ENCODE measurements at regions not wholly inside any gene's neighbourhood (a gene's known extent, or its start where the extent isn't known, plus 50 kb on each side); places are given as distances from the start of the nearest gene placed in this dataset.
A peak's percentile ranks its signal among the peaks of the same experiment; 100 is the strongest.

DNA sequence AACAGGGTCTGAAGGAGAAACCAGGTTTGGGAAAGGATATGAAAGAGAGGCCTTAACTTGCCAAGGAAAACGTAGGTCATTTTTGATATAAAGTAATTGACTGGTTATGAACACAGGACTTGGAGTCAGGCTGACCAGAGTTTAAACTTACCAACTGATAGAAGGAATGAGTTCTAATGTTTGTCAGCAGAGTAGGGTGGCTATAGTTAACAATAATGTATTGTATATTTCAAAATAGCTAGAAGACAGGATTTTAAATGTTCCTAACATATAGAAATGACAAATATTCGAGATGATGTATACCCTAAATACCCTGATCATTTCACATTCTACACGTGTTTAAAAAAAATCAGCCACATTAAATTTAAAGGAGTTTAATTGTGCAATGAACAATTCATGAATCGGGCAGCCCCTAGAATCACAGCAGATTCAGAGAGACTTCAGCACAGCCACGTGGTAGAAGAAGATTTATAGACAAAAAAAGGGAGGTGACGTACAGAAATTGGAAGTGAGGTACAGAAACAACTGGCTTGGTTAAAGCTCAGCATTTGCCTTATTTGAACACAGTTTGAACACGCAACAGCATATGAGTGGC is 52.5 kb upstream of the PLEKHG7 start:
- TF ChIP-seq ISL1 (CRISPR knock-in tag; IDR thresholded peaks at IDR 0.05) = no peak
- TF ChIP-seq, protein P1, sequence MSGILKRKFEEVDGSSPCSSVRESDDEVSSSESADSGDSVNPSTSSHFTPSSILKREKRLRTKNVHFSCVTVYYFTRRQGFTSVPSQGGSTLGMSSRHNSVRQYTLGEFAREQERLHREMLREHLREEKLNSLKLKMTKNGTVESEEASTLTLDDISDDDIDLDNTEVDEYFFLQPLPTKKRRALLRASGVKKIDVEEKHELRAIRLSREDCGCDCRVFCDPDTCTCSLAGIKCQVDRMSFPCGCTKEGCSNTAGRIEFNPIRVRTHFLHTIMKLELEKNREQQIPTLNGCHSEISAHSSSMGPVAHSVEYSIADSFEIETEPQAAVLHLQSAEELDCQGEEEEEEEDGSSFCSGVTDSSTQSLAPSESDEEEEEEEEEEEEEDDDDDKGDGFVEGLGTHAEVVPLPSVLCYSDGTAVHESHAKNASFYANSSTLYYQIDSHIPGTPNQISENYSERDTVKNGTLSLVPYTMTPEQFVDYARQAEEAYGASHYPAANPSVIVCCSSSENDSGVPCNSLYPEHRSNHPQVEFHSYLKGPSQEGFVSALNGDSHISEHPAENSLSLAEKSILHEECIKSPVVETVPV (CRISPR knock-in tag; IDR thresholded peaks at IDR 0.05) = no peak
- no peak for TF ChIP-seq ZFP30 (CRISPR knock-in tag; IDR thresholded peaks at IDR 0.05)
- no peak for TF ChIP-seq RARB (CRISPR knock-in tag; IDR thresholded peaks at IDR 0.05)
- TF ChIP-seq ZNF565 (CRISPR knock-in tag; conservative IDR thresholded peaks at IDR 0.05; ENCODE audit: low read depth) = no peak
- TF ChIP-seq ESRRG (CRISPR knock-in tag; IDR thresholded peaks at IDR 0.05) = no peak
- no peak for TF ChIP-seq SNAI2 (CRISPR knock-in tag; IDR thresholded peaks at IDR 0.05)
- TF ChIP-seq ARNTL (CRISPR knock-in tag; IDR thresholded peaks at IDR 0.05; ENCODE audit: borderline replicate concordance, low read depth) = no peak
- no peak for TF ChIP-seq ZC3H10 (CRISPR knock-in tag; IDR thresholded peaks at IDR 0.05)
- no peak for TF ChIP-seq TOX (CRISPR knock-in tag; IDR thresholded peaks at IDR 0.05; ENCODE audit: borderline replicate concordance)
- TF ChIP-seq, protein P2, sequence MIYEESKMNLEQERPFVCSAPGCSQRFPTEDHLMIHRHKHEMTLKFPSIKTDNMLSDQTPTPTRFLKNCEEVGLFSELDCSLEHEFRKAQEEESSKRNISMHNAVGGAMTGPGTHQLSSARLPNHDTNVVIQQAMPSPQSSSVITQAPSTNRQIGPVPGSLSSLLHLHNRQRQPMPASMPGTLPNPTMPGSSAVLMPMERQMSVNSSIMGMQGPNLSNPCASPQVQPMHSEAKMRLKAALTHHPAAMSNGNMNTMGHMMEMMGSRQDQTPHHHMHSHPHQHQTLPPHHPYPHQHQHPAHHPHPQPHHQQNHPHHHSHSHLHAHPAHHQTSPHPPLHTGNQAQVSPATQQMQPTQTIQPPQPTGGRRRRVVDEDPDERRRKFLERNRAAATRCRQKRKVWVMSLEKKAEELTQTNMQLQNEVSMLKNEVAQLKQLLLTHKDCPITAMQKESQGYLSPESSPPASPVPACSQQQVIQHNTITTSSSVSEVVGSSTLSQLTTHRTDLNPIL (CRISPR knock-in tag; IDR thresholded peaks at IDR 0.05; ENCODE audit: low read depth) = no peak
- no peak for TF ChIP-seq PPARA (CRISPR knock-in tag; IDR thresholded peaks at IDR 0.05; ENCODE audit: borderline replicate concordance)
- TF ChIP-seq BACH2 (CRISPR knock-in tag; IDR thresholded peaks at IDR 0.05; ENCODE audit: borderline replicate concordance) = no peak
- TF ChIP-seq, protein P3, sequence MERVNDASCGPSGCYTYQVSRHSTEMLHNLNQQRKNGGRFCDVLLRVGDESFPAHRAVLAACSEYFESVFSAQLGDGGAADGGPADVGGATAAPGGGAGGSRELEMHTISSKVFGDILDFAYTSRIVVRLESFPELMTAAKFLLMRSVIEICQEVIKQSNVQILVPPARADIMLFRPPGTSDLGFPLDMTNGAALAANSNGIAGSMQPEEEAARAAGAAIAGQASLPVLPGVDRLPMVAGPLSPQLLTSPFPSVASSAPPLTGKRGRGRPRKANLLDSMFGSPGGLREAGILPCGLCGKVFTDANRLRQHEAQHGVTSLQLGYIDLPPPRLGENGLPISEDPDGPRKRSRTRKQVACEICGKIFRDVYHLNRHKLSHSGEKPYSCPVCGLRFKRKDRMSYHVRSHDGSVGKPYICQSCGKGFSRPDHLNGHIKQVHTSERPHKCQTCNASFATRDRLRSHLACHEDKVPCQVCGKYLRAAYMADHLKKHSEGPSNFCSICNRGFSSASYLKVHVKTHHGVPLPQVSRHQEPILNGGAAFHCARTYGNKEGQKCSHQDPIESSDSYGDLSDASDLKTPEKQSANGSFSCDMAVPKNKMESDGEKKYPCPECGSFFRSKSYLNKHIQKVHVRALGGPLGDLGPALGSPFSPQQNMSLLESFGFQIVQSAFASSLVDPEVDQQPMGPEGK (CRISPR knock-in tag; IDR thresholded peaks at IDR 0.05; ENCODE audit: borderline replicate concordance) = no peak
- TF ChIP-seq OSR1 (CRISPR knock-in tag; IDR thresholded peaks at IDR 0.05) = no peak
- TF ChIP-seq ZNF70 (CRISPR knock-in tag; IDR thresholded peaks at IDR 0.05) = no peak
- TF ChIP-seq TCF4 (CRISPR knock-in tag; IDR thresholded peaks at IDR 0.05; ENCODE audit: borderline replicate concordance) = no peak
- peak; percentile 52; the same call in 2 of the 3 replicates for ATAC-seq

DNA sequence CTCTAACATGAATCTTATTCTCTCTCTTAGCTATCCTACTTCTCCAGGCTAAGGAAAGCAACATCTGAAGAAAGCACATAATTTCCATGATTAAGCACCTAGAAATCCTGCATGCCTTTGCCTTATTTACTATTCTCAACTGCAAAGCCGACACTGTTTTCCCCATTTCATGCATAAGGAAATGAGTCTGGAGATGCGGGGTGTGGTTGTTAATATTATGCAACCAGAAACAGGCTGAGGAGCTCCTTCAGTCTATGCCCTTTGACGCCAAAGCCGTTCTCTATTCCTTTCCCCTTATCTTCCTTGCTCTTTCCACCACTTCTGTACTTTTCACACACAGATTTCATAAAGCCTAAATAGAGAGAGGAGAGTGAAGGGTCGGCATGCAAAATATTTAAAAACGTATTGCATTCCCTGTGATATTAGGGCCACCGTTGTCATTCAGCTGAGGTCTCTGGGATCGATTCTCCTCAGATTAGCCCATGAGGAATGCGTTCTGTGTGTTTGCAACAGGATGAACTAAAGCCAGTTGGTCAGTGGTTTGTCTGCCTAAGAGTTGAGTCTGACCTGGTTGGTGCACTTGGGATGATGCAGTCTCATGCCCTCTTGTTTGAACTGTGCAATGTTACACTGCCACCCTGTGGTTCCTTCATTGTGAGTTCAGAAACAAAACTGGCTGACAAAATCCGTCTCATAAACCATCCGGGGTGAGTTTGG is 53.1 kb upstream of the PLEKHG7 start:
- TF ChIP-seq, protein P2 (CRISPR knock-in tag; IDR thresholded peaks at IDR 0.05; ENCODE audit: low read depth) = no peak
- TF ChIP-seq, protein P4, sequence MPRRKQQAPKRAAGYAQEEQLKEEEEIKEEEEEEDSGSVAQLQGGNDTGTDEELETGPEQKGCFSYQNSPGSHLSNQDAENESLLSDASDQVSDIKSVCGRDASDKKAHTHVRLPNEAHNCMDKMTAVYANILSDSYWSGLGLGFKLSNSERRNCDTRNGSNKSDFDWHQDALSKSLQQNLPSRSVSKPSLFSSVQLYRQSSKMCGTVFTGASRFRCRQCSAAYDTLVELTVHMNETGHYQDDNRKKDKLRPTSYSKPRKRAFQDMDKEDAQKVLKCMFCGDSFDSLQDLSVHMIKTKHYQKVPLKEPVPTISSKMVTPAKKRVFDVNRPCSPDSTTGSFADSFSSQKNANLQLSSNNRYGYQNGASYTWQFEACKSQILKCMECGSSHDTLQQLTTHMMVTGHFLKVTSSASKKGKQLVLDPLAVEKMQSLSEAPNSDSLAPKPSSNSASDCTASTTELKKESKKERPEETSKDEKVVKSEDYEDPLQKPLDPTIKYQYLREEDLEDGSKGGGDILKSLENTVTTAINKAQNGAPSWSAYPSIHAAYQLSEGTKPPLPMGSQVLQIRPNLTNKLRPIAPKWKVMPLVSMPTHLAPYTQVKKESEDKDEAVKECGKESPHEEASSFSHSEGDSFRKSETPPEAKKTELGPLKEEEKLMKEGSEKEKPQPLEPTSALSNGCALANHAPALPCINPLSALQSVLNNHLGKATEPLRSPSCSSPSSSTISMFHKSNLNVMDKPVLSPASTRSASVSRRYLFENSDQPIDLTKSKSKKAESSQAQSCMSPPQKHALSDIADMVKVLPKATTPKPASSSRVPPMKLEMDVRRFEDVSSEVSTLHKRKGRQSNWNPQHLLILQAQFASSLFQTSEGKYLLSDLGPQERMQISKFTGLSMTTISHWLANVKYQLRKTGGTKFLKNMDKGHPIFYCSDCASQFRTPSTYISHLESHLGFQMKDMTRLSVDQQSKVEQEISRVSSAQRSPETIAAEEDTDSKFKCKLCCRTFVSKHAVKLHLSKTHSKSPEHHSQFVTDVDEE (CRISPR knock-in tag; IDR thresholded peaks at IDR 0.05) = no peak
- TF ChIP-seq CSDC2 (CRISPR knock-in tag; IDR thresholded peaks at IDR 0.05) (no peak), TOX (CRISPR knock-in tag; IDR thresholded peaks at IDR 0.05; ENCODE audit: borderline replicate concordance) (no peak), OSR1 (CRISPR knock-in tag; IDR thresholded peaks at IDR 0.05) (no peak), ZNF8 (CRISPR knock-in tag; IDR thresholded peaks at IDR 0.05) (no peak), SNAI2 (CRISPR knock-in tag; IDR thresholded peaks at IDR 0.05) (no peak), BACH2 (CRISPR knock-in tag; IDR thresholded peaks at IDR 0.05; ENCODE audit: borderline replicate concordance) (no peak), ARNTL (CRISPR knock-in tag; IDR thresholded peaks at IDR 0.05; ENCODE audit: borderline replicate concordance, low read depth) (no peak), ISL1 (CRISPR knock-in tag; IDR thresholded peaks at IDR 0.05) (no peak), ZFP3 (CRISPR knock-in tag; IDR thresholded peaks at IDR 0.05) (no peak), ESRRG (CRISPR knock-in tag; IDR thresholded peaks at IDR 0.05) (no peak), RARB (CRISPR knock-in tag; IDR thresholded peaks at IDR 0.05) (no peak)
- TF ChIP-seq, protein P5, sequence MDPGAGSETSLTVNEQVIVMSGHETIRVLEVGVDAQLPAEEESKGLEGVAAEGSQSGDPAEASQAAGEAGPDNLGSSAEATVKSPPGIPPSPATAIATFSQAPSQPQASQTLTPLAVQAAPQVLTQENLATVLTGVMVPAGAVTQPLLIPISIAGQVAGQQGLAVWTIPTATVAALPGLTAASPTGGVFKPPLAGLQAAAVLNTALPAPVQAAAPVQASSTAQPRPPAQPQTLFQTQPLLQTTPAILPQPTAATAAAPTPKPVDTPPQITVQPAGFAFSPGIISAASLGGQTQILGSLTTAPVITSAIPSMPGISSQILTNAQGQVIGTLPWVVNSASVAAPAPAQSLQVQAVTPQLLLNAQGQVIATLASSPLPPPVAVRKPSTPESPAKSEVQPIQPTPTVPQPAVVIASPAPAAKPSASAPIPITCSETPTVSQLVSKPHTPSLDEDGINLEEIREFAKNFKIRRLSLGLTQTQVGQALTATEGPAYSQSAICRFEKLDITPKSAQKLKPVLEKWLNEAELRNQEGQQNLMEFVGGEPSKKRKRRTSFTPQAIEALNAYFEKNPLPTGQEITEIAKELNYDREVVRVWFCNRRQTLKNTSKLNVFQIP (CRISPR knock-in tag; IDR thresholded peaks at IDR 0.05; ENCODE audit: borderline replicate concordance, low read depth) = no peak
- TF ChIP-seq, protein P1 (CRISPR knock-in tag; IDR thresholded peaks at IDR 0.05) = no peak
- peak; percentile 99 for ATAC-seq

Measured in SK-N-SH treated with all-trans-retinoic acid at 6 μM for 48 hours (cell line).